Activated CD4-positive, alpha-beta T cell treated with anti-CD3 and anti-CD28 coated beads for 36 hours (primary cell): ENCODE measurements at regions not wholly inside any gene's neighbourhood (a gene's known extent, or its start where the extent isn't known, plus 50 kb on each side); places are given as distances from the start of the nearest gene placed in this dataset.
"Not testable (repeated sequence)": the region's sequence is repeated elsewhere in the genome, so short reads cannot be mapped to it uniquely, and the experiment has no call there.

ENCODE experiments used
- ATAC-seq: fragments of 200-7000 bp; cut with Tn5 transposase; one replicate; pipeline ENCODE4 v1.10.0; 2021; ENCODE audit warnings: mild to moderate bottlenecking, moderate library complexity
- CTCF ChIA-PET: fragments of 350-600 bp; sonication (Branson Sonifier 250); formaldehyde crosslinking; loops from one replicate; lab custom pipeline; 2021; ENCODE audit warnings: antibody characterized with exemption; lab: Charles Lee
- POLR2A ChIA-PET: fragments of 350-600 bp; sonication (Branson Sonifier 250); formaldehyde crosslinking; loops from one replicate; lab custom pipeline; 2021; ENCODE audit warnings: antibody characterized with exemption, inconsistent platforms; lab: Charles Lee
- DNase-seq: peaks from one replicate; pipeline ENCODE4 v3.0.0-alpha.2; 2020
- H3K27ac Mint-ChIP-seq: one replicate; pipeline ENCODE4 v1.8.0; 2021; ENCODE audit warnings: mixed read lengths
- H3K27me3 Mint-ChIP-seq: one replicate; pipeline ENCODE4 v1.8.0; 2021; ENCODE audit warnings: mixed read lengths
- H3K36me3 Mint-ChIP-seq: one replicate; pipeline ENCODE4 v1.8.0; 2021; ENCODE audit warnings: low read depth, mixed read lengths
- H3K4me1 Mint-ChIP-seq: one replicate; pipeline ENCODE4 v1.8.0; 2021; ENCODE audit warnings: mixed read lengths
- H3K4me3 Mint-ChIP-seq: one replicate; pipeline ENCODE4 v1.8.0; 2021; ENCODE audit warnings: mild to moderate bottlenecking, moderate library complexity, mixed read lengths
- H3K9me3 Mint-ChIP-seq: one replicate; pipeline ENCODE4 v1.8.0; 2021; ENCODE audit warnings: low read depth, mixed read lengths
- intact Hi-C, 2 experiments: fragments of 100-400 bp; cut with DNase I in 1 of 2; cut with micrococcal nuclease in 1 of 2; formaldehyde crosslinking; loops; one replicate each; pipeline versions ENCODE4 v1.14.2 to v1.15.1; 2022 to 2024; cut with DNase I, micrococcal nuclease

GRCh38 chr13:58505262-58505920, 873.8 kb downstream of the PCDH17 start:
- not testable (repeated sequence) for H3K4me1 Mint-ChIP-seq, H3K27me3 Mint-ChIP-seq, H3K27ac Mint-ChIP-seq

GRCh38 chr13:58528351-58528750, 896.8 kb downstream of the PCDH17 start:
- ChIA-PET POLR2A (no interaction called here), CTCF (no interaction called here)
- Mint-ChIP-seq H3K27ac (no peak overlapping the region), H3K4me1 (no peaks in the 10 kb centered on the region), H3K4me3 (no peak overlapping the region), H3K36me3 (no peaks in the 10 kb centered on the region), H3K9me3 (peaks cover 8% of the 10 kb centered on the region), H3K27me3 (no peaks in the 10 kb centered on the region)
- ATAC-seq (no peak), DNase-seq (no peak)
- intact Hi-C loops, result no loop called here

More at GRCh38 chr13:58505262-58505920, 873.8 kb downstream of the PCDH17 start:
- H3K9me3 Mint-ChIP-seq, result peaks cover 12% of the 10 kb centered on the region
- intact Hi-C loops, H3K4me3 Mint-ChIP-seq, POLR2A ChIA-PET, H3K36me3 Mint-ChIP-seq, CTCF ChIA-PET, ATAC-seq, DNase-seq: not testable (repeated sequence)

GRCh38 chr13:58531614-58532013, 900.1 kb downstream of the PCDH17 start:
- peaks cover 10% of the 10 kb centered on the region for H3K9me3 Mint-ChIP-seq
- no peak overlapping the region for H3K4me3 Mint-ChIP-seq
- H3K36me3 Mint-ChIP-seq, result no peaks in the 10 kb centered on the region
- ChIA-PET CTCF (no interaction called here), POLR2A (no interaction called here)
- intact Hi-C loops, result no loop called here
- no peak for ATAC-seq
- H3K27ac Mint-ChIP-seq, result no peak overlapping the region
- H3K4me1 Mint-ChIP-seq, result no peaks in the 10 kb centered on the region
- H3K27me3 Mint-ChIP-seq, result no peaks in the 10 kb centered on the region
- DNase-seq, result no peak

- H3K4me3 Mint-ChIP-seq, result no peak overlapping the region
- H3K27ac Mint-ChIP-seq, result no peak overlapping the region
- no peak for ATAC-seq
- H3K36me3 Mint-ChIP-seq, result no peaks in the 10 kb centered on the region
- no peak for DNase-seq
- intact Hi-C loops, result no loop called here
- H3K27me3 Mint-ChIP-seq, result no peaks in the 10 kb centered on the region
- peaks cover 5% of the 10 kb centered on the region for H3K9me3 Mint-ChIP-seq
- POLR2A ChIA-PET, result no interaction called here
- H3K4me1 Mint-ChIP-seq, result no peaks in the 10 kb centered on the region
- CTCF ChIA-PET, result no interaction called here
Measured at GRCh38 chr13:58542530-58542929, 911.0 kb downstream of the PCDH17 start.

- Mint-ChIP-seq H3K9me3 (no peaks in the 10 kb centered on the region), H3K36me3 (no peaks in the 10 kb centered on the region), H3K27ac (no peak overlapping the region), H3K4me3 (no peak overlapping the region), H3K27me3 (no peaks in the 10 kb centered on the region), H3K4me1 (no peaks in the 10 kb centered on the region)
- intact Hi-C loops, result no loop called here
- POLR2A ChIA-PET, result no interaction called here
- ATAC-seq (no peak), DNase-seq (no peak)
- CTCF ChIA-PET, result no interaction called here
Measured at GRCh38 chr13:58547419-58547818, 915.9 kb downstream of the PCDH17 start.

GRCh38 chr13:58566176-58566575, 934.6 kb downstream of the PCDH17 start:
- ChIA-PET CTCF (interaction anchor here (0.5 kb wide), 1 partner anchor 1977 kb away, joined by 3 read pairs; no protein-coding TSS in a partner anchor), POLR2A (no interaction called here)
- DNase-seq, result no peak
- Mint-ChIP-seq H3K9me3 (peaks cover 7% of the 10 kb centered on the region), H3K27ac (no peak overlapping the region), H3K36me3 (no peaks in the 10 kb centered on the region), H3K27me3 (no peaks in the 10 kb centered on the region), H3K4me3 (no peak overlapping the region), H3K4me1 (no peaks in the 10 kb centered on the region)
- no peak for ATAC-seq
- intact Hi-C loops, result no loop called here

- Mint-ChIP-seq H3K27ac (no peak overlapping the region), H3K4me3 (no peak overlapping the region), H3K27me3 (no peaks in the 10 kb centered on the region), H3K36me3 (no peaks in the 10 kb centered on the region), H3K9me3 (peaks cover 21% of the 10 kb centered on the region), H3K4me1 (no peaks in the 10 kb centered on the region)
- DNase-seq (no peak), ATAC-seq (no peak)
- intact Hi-C loops, result no loop called here
- POLR2A ChIA-PET, result no interaction called here
- CTCF ChIA-PET, result no interaction called here
Measured at GRCh38 chr13:58573743-58574142, 942.2 kb downstream of the PCDH17 start.

- CTCF ChIA-PET, result no interaction called here
- no peak overlapping the region for H3K27ac Mint-ChIP-seq
- H3K27me3 Mint-ChIP-seq, result no peaks in the 10 kb centered on the region
- POLR2A ChIA-PET, result no interaction called here
- DNase-seq (no peak), ATAC-seq (no peak)
- H3K9me3 Mint-ChIP-seq, result peaks cover 17% of the 10 kb centered on the region
- no peak overlapping the region for H3K4me3 Mint-ChIP-seq
- intact Hi-C loops, result no loop called here
- H3K36me3 Mint-ChIP-seq, result no peaks in the 10 kb centered on the region
- H3K4me1 Mint-ChIP-seq, result no peaks in the 10 kb centered on the region
Measured at GRCh38 chr13:58574791-58575190, 943.2 kb downstream of the PCDH17 start.

GRCh38 chr13:58579468-58579867, 947.9 kb downstream of the PCDH17 start:
- Mint-ChIP-seq H3K4me3 (no peak overlapping the region), H3K9me3 (peaks cover 8% of the 10 kb centered on the region), H3K27me3 (no peaks in the 10 kb centered on the region), H3K4me1 (no peaks in the 10 kb centered on the region), H3K27ac (no peak overlapping the region), H3K36me3 (no peaks in the 10 kb centered on the region)
- DNase-seq (no peak), ATAC-seq (no peak)
- POLR2A ChIA-PET, result no interaction called here
- CTCF ChIA-PET, result no interaction called here
- intact Hi-C loops, result no loop called here

- H3K36me3 Mint-ChIP-seq, result no peaks in the 10 kb centered on the region
- ATAC-seq, result no peak
- DNase-seq, result no peak
- intact Hi-C loops, result no loop called here
- no peaks in the 10 kb centered on the region for H3K9me3 Mint-ChIP-seq
- H3K27me3 Mint-ChIP-seq, result no peaks in the 10 kb centered on the region
- ChIA-PET POLR2A (no interaction called here), CTCF (no interaction called here)
- H3K4me3 Mint-ChIP-seq, result no peak overlapping the region
- no peaks in the 10 kb centered on the region for H3K4me1 Mint-ChIP-seq
- H3K27ac Mint-ChIP-seq, result no peak overlapping the region
Measured at GRCh38 chr13:58583966-58584365, 952.4 kb downstream of the PCDH17 start.

- Mint-ChIP-seq H3K27ac (no peak overlapping the region), H3K36me3 (no peaks in the 10 kb centered on the region), H3K9me3 (no peaks in the 10 kb centered on the region), H3K27me3 (no peaks in the 10 kb centered on the region), H3K4me1 (no peaks in the 10 kb centered on the region), H3K4me3 (no peak overlapping the region)
- ChIA-PET POLR2A (no interaction called here), CTCF (interaction anchor here (0.6 kb wide), 1 partner anchor 226 kb away, joined by 4 read pairs; no protein-coding TSS in a partner anchor)
- no peak for DNase-seq
- intact Hi-C loops, result no loop called here
- no peak for ATAC-seq
Measured at GRCh38 chr13:58584610-58585009, 953.1 kb downstream of the PCDH17 start.

- no peak for DNase-seq
- Mint-ChIP-seq H3K36me3 (no peaks in the 10 kb centered on the region), H3K4me3 (no peak overlapping the region), H3K27ac (no peak overlapping the region), H3K9me3 (peaks cover 5% of the 10 kb centered on the region), H3K27me3 (no peaks in the 10 kb centered on the region), H3K4me1 (no peaks in the 10 kb centered on the region)
- ATAC-seq, result no peak
- intact Hi-C loops, result no loop called here
- CTCF ChIA-PET, result no interaction called here
- POLR2A ChIA-PET, result no interaction called here
Measured at GRCh38 chr13:58587183-58587582, 955.6 kb downstream of the PCDH17 start.
